NCI-H128 (cell line): ENCODE measurements at regions not wholly inside any gene's neighbourhood (a gene's known extent, or its start where the extent isn't known, plus 50 kb on each side); places are given as distances from the start of the nearest gene placed in this dataset.

Experiments used
- DNase-seq: peaks from one replicate; lab custom pipeline; 2025; ENCODE audit not compliant: unreplicated experiment; lab: John Stamatoyannopoulos, UW

- no peak for DNase-seq
These were observed 963.6 kb downstream of the BRD1 start for GRCh38 chr22:48863965-48864528.

- no peak for DNase-seq
These were observed 967.1 kb downstream of the BRD1 start for GRCh38 chr22:48860557-48860956.

- DNase-seq: no peak
These were observed 968.8 kb downstream of the BRD1 start for GRCh38 chr22:48858856-48859255.

GRCh38 chr22:48858121-48858520, 969.6 kb downstream of the BRD1 start:
- DNase-seq: no peak

- DNase-seq: no peak
These were observed 970.4 kb downstream of the BRD1 start for GRCh38 chr22:48857202-48857805.

- DNase-seq: no peak
These were observed 971.4 kb downstream of the BRD1 start for GRCh38 chr22:48856308-48856615.

- DNase-seq: no peak
These were observed 971.9 kb downstream of the BRD1 start for GRCh38 chr22:48855593-48856307.

- no peak for DNase-seq
These were observed 972.7 kb downstream of the BRD1 start for GRCh38 chr22:48855013-48855412.

- no peak for DNase-seq
These were observed 973.9 kb downstream of the BRD1 start for GRCh38 chr22:48853627-48854240.

GRCh38 chr22:48851933-48852549, 975.6 kb downstream of the BRD1 start:
- DNase-seq: no peak

GRCh38 chr22:48850658-48851287, 976.9 kb downstream of the BRD1 start:
- no peak for DNase-seq

- DNase-seq: no peak
These were observed 977.6 kb downstream of the BRD1 start for GRCh38 chr22:48849963-48850657.

- DNase-seq: no peak
These were observed 978.3 kb downstream of the BRD1 start for GRCh38 chr22:48849219-48849912.

- no peak for DNase-seq
These were observed 981.5 kb downstream of the BRD1 start for GRCh38 chr22:48846200-48846599.

GRCh38 chr22:48845356-48845936, 982.2 kb downstream of the BRD1 start:
- DNase-seq: no peak

- no peak for DNase-seq
These were observed 983.5 kb downstream of the BRD1 start for GRCh38 chr22:48844056-48844675.

GRCh38 chr22:48843640-48844039, 984.0 kb downstream of the BRD1 start:
- no peak for DNase-seq

GRCh38 chr22:48842976-48843375, 984.7 kb downstream of the BRD1 start:
- no peak for DNase-seq

GRCh38 chr22:48842583-48842945, 985.1 kb downstream of the BRD1 start:
- DNase-seq: no peak
